Globus pallidus (tissue), 1 donor: ENCODE measurements at regions not wholly inside any gene's neighbourhood (a gene's known extent, or its start where the extent isn't known, plus 50 kb on each side); places are given as distances from the start of the nearest gene placed in this dataset.
"Not testable (repeated sequence)": the region's sequence is repeated elsewhere in the genome, so short reads cannot be mapped to it uniquely, and the experiment has no call there.

Source experiments
- DNase-seq: peaks from one replicate; pipeline ENCODE4 v3.0.0-alpha.2; 2015; ENCODE audit warnings: low spot score

DNA sequence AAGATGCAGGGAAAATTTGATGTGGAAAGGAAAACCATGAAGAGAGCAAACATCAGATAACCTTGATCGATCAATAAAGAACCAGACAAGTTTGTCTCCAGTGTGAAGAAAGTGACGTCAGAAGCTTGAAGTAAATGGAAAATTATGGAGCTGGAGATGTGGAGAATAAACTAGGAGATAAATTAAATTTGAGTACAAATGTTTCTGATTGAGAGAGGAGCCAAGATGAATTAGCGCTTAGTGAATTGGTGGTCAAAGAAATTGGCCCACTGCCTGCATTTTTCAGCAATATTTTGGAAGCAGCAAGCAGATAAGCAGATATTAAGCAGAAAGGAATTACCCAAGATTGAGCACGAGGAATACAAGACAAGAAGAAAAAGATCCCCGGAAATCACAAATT is 567.3 kb upstream of the ZNF385D start:
- no peak for DNase-seq

DNA sequence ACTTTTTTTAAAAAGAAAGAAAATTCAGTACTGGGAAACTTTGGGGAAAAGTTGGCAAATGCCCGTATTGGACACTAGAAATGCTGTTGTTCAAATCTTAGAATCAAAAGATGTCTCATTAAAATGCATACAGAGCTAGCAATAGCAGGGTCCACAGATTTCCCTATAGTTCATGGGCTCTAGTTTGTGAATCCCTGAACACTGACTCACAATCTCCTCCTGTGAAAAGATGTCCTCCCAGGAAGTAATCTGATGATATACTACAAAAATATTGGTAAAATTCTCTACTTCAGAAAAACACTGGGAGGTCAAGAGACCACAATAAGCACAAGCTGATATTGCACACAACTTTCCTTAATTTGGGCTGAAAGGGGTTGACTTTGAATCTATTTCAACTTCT is 568.4 kb upstream of the ZNF385D start:
- no peak for DNase-seq

DNA sequence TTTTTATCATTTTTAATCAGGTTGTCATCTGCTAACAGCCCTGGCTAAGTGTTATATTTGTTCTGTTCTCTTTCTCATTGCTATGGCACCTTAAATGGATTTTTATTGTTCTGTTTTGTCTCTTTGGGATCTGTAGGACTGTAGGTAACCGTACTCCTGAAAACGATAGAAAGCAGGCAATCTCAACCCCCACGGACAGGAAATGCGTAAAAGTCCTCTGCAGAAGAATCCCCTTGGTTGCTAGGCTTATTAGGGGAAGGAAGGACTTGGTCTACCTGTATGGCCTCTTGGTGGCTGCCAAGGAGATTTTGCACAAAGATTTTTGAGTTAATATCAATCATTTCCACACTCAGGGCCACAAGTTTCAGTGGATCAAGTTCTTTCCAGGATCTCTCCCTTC is 571.9 kb upstream of the ZNF385D start:
- no peak for DNase-seq

DNA sequence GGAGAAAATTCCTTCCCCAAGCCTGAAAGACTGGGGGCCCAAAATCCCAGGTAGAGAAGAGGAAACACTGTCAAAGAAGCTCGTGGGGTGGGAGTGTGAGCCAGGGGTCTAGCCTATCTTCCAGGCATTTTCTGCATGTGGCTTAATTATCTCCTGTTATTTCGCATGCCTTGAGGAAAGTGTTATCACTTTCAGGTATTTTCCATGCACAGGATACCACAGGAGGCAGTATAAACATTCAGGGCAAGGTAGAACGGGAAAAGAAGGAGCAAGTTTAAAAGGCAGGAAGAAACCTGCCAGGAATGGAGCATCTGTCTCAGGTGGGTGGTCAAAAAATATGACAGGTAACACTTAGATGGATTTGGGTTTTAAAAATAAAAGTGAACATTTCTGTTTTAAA is 575.3 kb upstream of the ZNF385D start:
- DNase-seq, result no peak

DNA sequence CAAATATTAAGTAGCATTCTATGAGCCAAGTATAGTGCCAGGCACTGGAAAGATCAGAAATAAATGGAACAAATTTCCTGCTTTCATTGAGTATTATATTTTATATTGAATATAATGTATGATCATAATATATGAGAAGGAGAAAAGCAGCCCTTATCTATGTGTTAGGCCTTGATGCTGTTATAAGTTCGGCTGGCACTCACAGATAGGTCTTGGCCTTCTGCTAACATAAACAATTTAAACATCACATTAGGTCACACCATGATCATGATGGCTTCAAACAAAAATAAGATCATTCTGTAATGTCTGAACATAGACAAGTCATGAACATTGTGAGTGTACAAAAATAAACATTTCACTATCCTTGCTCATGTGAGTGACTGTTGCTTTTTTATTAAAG is 584.0 kb upstream of the ZNF385D start:
- DNase-seq, result no peak

DNA sequence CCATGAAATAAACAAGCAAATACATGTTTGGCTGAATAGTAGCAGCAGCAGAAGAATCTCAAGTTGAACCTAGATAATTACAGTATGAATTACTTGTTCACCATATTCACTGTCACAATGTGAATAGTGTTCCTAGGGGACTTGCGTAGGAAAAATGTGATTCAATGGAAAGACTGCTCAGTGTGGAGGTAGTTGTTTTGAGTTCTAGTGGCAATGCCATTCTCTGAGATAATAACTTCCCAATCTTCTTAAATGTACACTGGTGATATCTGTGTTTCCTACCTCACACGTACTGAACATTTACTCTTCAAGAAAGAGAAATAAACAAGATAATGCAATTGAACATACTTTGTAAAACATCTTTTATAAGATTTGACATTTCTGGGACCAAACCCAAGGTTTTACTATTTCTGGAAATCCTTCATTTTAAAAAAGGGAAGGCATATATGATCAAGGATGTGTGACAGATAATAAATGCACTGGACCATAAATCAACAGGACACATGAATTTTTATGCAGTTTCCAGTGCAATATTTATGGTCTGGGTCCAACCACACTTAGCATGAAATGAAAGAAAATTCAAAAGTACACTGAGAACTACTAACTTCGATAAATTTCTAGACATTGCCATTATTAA is 598.3 kb upstream of the ZNF385D start:
- DNase-seq, result no peak

DNA sequence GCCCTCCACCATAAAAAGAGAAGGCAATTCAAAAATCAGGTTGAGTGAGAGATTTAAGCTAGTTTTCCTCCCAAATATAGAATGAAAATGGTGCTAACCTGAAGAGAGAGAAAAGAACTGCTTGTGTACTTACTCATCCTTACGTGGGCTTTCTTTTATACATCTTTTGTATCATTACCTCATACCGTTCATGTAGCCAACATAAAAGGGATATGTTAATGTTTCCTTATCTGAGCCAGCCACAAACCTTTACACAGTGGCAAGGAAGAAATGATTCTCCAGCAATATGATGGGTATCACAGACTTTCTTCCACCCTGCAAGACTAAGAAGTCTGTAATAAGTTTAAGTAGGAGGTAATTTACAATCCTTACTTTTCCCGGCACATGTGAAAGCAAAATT is 600.8 kb upstream of the ZNF385D start:
- DNase-seq, result no peak

DNA sequence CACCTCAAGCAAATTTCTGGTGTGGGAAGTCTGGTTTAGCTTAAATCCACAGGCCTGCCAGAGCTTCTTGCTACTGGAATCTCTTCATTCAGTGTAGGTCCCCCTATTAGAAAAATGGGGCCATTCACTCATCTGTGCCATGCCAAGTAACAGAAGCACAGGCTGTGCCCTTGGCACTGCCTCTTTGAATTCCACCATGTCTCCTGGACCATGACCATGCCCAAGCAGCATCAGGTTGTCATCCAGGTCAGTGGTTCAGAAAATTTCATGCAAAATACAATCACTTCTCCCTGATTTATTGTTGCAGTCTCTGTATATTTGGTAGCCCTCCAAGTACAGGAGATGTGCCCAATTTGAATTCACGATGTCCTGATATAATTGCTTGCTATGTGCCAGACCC is 602.1 kb upstream of the ZNF385D start:
- DNase-seq, result no peak

DNA sequence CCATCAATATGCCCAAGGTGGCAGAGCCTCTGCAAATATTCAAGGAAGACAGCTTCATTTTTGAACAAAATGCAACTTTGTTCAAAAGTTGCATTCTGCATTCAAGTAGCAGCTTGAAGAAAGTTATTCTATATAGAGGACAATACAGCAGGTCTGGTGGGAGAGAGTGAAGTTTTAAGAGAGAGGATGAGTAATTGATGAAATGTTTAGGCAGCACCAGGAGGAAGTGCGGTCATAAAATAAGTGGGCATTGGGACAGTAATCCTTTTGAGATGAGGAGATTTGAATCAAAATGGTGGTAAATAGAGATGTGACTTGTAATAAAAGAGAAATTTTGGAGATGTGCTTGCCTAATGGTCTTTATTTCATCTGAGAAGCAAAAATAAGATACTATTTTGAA is 607.3 kb upstream of the ZNF385D start:
- DNase-seq, result no peak

DNA sequence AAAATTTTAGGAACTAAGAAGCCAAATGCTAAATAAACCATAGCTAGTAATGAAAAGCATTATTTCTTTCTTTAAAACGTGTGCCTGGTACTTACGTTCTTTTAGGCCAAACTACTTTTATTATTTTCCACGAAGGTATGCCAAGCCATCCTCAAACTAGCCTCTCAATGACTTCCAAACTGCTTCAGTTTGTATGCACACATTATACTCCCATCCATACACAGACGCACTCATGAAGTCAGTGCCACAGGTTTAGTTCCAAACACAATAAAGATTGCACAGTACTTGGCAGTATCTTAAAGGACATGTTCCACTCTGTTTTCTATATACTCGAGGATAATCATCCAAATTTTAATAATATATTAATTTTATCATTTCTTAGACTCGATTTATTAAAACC is 609.2 kb upstream of the ZNF385D start:
- no peak for DNase-seq

DNA sequence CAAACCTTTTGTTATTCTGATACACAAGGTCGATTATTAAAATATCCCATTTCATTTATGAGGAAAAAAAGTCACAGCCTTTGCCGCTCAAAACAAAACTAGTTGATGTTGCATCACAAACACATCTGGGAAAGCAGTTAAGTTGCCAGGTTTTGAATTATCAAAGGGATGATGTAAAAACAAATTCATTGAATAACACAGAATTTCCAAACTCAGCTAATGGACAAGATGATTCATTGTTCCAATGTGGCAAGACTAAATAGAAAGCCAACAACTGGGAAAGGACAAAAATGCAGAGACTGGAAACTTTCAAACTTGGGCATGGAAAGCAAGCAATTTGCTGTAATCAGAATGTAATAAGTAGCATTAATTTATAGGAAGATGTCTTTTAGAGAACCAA is 610.0 kb upstream of the ZNF385D start:
- DNase-seq, result no peak

DNA sequence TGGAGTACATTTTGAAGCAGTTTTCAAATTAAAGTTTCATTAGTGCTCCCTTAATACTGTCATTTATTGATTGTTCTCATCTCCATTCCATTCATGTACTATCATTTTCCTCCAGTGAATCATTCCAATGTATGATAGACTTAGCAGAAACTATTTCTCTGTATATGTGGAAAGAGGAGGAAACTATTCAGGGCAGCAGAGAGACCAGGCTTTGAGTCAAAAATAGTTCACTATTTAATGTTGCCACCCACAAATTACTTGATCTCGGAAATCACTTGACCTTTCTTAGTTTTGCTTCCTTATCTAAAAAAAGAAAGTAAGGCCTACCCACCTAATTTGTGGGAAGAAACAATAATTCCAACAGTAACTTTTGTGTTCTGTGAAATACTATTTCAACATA is 610.5 kb upstream of the ZNF385D start:
- DNase-seq, result no peak

DNA sequence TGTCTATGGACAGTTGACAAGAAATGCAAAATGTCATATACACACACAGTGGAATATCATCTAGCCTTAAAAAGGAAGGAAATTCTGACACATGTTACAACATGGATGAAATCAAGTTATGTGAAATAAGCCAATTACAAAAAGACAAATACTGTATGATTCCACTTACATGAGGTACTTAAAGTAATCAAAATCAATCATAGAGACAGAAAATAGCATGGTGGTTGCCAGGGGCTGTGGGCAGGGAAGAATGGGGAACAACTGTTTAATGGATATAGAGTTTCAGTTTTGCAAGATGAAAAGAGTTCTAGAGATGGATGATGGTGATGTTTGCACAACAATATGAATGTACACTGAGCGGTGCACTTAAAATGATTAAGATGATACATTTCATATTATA is 613.8 kb upstream of the ZNF385D start:
- no peak for DNase-seq

DNA sequence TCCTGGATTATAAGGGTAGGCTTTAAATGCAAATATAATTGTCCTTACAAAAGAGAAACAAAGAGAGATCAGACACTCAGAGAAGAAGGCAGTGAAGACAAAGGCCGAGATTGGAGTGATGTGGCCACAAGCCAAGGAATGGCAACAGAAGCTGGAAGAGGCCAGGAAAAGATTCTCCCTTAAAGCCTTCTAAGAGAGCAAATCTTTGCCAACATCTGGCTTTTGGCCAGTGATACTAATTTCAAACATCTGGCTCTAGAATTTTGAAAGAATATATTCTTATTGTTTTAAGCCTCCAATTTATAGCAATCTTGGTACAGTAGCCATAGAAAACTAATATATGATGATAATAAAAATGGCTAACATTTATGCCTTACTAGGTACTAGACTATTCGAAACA is 615.8 kb upstream of the ZNF385D start:
- no peak for DNase-seq

DNA sequence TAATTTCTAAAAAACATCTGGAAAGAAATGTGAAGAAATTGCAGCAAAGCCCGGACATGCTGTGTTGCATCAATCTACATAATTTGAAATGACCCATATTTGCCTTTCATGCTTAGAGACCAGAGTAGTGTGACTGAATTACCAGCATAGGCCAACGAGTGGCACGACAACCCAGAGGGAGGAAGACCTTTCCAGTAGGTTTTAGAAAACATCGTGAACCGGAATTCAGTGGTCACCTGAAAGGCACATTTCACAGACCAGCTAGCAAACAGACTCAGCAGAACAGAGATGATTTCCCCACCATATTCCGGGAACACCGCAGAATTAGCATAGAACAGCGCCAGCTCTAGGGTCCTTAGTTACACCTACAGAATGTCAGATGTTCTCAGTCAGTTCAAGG is 620.0 kb upstream of the ZNF385D start:
- DNase-seq, result no peak

DNA sequence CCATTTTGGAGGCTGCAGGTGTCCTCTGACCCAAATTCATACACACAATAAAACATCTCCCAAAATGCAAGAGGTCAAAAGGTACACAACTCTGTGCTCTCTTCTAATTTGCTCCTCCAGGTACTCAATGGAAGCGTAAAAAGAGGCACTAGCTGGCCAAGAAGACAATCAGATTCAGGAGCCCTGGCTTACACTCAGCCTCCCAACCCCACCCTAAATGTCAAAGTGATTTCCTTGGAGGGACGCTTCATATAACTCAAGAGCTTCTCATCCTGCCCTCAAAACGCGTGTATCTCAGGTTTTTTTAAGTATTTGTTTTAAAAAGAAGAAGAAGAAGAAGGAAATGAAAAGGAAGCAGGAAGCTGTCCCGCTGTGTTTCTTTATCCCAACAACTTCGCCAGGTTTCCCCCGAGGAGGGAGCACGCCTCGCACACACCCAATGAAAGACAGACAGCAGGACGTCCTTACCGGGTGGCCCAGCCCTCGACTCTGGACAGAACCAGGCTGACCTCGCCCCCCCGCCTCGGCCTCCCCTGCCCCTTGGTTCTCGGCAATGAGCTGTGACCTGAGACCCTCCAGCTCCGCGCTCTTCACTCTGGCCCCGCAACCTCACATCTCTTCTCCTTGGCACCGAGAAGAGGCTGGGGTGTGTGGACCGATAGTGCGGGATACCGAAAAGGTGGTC is 620.7 kb upstream of the ZNF385D start:
- DNase-seq, result no peak

DNA sequence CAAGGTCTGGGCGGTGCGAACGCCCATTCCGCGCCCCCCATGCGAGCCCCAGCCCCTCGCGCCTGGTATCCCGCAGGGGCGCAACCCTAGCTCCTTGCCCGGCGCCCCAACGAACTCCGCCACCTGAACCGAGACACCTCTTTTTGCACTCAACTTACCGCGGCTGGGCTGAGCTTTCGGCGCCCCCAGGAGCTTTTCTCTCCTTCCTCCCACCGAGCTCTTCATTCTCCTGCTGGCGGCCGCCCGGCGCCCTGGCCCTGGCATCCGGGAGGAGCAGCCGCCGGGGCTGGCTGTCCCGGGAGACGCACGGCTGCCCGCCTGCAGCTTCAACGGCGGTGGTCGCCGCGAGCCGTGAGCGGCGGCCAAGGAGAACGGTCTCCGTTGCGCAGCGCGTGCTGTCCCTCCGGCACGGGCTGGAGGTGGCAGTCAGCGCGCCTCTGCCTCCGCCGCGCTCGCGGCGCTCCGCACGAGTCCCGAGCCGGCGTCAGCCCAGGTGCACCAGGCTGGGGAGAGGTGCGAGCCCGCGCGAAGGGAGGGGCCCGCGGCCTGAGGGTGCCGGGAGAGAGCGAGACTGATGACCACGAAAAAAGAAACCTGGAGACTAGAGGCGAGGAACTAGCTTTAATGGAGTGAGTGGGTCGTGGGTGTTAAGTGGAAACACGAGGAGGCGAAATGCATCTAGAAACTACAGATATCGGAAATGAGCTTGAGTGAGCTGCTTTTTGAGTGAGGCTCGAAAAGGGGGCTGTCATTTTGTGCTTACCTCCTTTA is 621.5 kb upstream of the ZNF385D start:
- DNase-seq, result no peak

DNA sequence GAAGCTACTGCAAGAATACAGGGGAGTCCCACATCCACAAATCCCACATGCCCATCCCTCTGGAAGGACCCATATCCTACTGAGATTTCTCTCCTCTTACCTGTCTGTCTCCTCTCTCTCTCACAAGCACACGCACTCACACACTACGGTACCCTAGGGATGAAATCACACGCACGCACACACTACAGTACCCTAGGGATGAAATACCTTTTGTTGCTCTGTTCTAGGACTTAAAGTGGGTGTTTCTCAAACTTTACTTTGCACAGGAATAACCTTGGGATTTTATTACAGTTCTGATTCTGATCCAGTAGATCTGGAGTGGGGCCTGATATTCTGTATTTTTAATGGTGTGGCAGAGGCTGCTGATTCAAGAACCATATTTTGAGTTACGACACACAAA is 622.2 kb upstream of the ZNF385D start:
- no peak for DNase-seq

DNA sequence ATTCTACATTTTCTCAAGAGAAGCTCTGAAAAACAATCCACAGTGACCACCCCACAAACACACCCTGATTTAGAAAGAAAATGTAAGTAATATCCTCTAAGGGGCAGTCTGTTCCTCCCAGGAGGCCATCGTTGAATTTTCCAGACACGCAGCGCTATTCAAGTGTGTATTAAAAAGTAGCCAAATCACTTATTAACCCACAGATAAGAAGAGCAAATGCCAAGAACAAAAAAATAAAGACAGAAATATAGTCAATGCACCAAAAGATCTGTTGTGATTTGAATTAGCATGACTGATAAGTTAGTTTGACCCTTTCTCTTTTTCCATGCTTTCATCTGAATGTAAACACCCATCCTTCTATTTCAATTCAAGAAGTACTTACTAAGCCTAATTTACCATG is 622.8 kb upstream of the ZNF385D start:
- DNase-seq, result no peak

DNA sequence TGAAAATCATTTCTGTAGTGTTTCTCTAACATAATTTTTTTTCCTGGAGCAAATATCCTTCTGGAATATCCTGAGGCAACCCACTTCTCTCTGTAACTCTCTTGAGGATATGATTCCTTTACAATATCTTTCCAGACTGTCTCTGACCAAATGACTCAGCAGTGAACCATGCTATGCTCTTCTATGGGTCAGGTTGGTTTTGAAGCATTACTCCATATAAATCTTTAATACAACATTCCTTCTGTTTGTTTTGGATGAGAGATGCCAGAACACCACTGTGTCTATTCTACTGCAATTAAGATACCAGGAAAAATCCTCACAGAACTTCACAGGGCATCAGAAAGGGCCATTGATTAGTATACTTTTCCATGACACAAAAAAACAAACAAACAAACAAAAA is 626.4 kb upstream of the ZNF385D start:
- no peak for DNase-seq

DNA sequence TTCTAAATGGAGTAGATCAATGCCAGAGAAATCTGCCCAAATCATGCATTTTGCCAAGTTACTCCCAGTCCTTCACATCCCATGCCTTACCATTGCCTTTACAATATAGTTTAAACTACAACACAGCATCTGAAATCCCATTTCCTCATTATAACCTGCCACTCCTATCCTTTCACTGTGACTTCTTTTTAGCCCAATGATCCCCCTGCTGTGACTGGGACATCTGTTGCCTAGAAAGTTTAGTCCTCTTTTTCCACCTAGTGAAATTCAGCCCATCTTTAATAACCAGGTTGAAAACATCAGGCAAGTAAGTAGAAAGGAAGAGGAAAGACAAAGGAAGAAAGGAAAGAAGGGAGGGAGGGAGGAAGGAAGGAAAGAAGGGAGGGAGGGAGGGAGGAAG is 627.9 kb upstream of the ZNF385D start:
- DNase-seq, result no peak

DNA sequence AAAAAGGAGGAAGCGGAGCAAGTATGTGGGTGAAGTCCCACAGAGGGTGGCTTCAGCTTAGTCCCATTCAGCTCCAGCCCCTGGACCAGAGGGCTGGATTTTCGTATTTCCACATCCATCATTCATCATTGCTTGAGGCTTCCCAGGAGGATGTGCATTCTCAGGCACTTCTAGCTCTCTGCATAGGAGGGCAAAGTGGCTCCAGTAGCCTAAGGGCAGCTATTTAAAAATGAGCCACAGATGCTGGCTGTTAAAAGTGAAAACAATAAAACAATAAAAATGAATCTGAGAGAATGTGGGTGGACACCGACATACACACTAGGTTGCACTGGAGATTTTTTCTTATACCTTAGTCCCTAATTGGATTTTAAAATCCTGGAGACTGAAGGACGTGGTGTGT is 629.2 kb upstream of the ZNF385D start:
- DNase-seq, result no peak

DNA sequence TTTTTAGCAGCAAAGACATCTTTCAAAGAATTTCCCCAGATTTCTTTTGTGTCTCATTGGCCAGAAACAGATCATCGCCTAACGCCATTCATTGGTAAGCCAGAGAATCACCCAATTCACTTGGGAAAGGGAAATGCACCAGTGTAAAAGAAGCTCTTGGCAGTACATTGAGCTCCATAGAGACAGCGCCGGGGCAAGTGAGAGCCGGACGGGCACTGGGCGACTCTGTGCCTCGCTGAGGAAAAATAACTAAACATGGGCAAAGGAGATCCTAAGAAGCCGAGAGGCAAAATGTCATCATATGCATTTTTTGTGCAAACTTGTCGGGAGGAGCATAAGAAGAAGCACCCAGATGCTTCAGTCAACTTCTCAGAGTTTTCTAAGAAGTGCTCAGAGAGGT is 630.6 kb upstream of the ZNF385D start:
- not testable (repeated sequence) for DNase-seq

DNA sequence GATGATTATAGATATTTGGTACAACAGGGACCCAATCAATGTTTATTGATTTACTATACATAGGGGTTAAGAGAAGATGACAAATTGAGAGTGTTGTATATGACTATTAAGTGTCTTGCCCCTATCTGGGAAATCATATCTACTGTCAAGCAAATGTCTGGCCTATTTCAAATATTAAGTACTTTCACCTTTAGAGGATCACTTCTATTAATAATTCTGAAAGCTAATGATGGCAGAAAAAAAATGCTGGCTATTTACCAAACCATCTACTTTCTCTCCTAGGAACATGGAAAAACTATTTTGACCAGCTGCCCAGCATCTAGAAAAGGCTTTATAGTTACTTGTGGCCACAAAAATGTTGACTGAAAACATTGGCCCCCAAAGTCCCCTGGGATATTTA is 632.3 kb upstream of the ZNF385D start:
- DNase-seq, result no peak
